SHP77 treated with DMSO at 0.1 percent for 48 hours (cell line): ENCODE measurements at regions not wholly inside any gene's neighbourhood (a gene's known extent, or its start where the extent isn't known, plus 50 kb on each side); places are given as distances from the start of the nearest gene placed in this dataset.

Experiments used
- DNase-seq: peaks from one replicate; lab custom pipeline; 2025; lab: John Stamatoyannopoulos, UW

DNA sequence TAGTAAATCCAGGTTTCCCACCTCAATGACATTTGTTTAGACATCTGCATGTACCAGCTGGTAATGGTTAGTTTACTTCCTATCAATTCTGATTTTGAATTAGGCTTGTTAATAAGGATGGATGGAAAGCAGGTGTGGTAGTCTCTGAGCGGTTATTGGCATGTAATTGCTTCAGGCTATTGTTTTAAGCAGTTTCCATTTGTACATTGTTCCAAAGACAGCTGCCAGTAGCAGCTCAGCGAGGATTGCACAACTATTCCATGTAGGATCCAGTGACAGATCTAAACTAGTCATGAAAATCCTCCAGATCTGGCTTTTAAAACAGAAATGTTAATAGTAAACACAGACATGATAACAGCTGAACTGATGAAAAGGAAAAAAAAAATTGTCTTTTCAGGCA lies 436.0 kb upstream of the ADARB2 start:
- no peak for DNase-seq

DNA sequence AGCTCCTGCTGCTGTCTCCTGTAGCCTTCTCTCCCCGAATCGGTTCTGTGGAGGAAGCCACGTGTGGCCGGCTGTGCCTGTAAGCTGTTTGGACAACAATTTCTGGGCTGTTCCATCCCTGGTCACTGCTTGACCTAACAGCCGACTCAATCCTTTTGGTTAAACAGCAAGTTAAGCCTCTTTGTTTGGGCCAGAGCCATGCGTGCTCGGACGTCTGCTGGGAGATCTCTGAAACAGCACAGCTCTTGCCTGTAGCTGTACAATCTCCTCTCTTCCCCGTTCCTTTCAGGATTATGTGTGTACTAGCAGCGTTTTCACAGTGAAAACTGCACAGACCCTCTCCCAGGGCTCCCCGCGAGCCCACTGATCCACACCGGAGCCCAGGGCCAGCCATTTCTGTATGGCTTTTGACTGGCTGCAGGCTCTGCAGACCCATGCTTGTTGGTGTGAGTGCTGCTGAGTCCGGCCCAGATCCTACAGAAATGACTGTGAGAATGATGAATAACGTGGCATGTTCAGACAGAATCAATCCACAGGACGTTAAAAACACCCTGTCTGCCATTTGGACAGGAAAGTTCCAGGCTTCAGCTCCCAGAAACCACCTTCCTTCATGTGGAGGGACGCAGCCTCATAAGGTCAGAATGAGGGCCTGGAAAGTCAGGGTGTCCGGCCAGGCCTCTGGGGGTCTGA lies 428.6 kb upstream of the ADARB2 start:
- DNase-seq = no peak

DNA sequence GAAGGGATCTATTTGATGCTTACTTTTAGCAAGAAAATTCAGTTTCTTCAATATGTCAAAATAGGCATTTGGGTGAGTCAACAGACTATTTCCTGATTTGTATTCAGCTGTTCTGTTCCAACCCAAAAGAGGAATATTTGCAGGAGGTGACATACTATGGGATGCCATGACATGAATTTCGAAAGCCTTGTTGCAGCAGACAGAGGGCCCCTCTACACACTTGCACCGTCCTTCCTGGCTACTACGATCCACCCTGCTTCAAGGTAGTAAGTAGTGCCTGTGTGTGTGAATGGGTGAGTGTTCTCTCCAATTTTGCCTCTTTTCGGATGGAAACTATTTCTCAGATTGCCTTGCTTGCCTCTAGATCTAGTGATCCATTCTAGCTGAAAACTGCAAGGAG lies 413.0 kb upstream of the ADARB2 start:
- no peak for DNase-seq

DNA sequence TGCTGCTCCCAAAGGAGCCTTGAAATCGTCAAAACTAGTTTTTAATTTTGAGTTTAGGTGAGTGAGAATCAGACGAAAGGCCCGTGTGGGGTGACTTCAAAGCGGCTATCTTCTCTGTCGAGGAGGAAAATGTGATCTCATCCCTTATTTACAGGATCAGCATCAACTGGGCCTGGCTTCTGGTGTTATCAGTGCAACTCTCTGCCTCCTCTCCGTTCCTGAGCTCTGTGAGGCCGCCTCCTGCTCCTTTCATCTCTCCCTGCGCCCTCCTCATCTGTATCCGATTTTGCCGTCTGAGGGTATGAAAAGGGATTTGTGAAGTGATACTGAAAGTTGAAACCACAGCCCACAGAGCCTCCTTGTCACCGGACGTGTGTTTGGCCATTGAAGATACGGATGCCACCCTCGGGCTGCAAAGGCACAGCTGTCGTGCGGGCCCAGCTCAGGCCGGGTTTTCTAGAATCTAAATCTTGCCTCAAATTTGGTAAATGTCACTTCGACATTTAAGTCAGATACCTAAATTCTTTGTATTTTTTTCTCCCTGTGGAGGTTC lies 408.7 kb upstream of the ADARB2 start:
- no peak for DNase-seq

DNA sequence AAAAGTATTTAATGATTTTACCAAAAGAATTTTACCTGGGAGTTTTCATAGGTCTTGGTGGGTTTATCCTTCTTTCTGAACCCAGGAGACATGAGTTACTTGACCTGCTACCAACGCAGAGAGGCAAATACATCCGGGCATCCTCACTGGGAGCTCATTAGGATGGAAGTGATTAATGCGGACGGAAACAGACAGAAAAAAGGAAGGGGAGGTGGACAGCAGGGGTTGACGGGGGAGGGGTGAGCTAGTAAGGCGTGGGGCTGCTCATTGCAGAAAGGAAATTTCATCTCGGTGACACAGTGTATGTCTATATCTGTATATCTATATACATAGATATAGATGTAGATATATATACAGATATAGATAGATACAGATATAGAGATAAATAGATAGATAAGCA lies 408.2 kb upstream of the ADARB2 start:
- no peak for DNase-seq

DNA sequence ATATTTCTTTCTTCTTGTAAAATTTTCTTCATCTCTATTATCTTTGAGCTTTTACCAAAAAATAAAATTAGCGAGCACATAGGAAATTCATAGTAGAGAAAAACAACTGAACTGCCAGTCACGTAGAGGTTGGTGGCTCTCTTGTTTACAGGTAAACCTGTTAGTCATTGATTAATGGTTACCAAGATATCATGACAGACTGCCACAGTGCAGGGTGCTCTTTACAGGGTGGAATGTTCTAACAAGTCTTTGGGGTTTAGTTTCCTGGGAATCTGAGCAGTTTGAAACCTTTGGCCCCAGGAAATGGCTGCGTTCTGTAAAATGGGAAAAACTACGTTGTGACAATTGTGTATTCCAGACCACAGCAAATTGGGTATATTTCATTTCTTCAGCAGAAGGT lies 407.3 kb upstream of the ADARB2 start:
- no peak for DNase-seq

DNA sequence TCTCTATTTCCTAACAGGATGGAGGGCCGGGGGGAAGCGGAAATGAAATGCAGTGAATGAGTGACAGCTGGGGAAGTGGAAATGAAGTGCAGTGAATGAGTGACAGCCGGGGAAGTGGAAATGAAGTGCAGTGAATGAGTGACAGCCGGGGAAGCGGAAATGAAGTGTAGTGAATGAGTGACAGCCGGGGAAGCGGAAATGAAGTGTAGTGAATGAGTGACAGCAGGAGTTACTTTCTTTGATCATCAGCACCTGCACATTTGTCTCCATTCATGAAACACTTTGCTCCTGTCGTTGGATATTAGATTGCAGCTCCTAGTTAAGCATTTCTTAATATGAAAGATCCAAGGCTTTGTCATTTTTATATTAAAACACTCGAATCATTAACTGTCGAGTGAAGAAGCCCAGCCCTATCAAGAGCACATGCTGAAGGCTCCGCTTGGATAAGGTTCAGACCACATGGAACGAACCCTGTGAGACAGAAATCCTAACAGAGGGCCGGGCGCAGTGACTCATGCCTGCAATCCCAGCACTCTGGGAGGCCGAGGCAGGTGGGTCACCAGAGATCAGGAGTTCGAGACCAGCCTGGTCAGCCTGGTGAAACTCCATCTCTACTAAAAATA lies 406.0 kb upstream of the ADARB2 start:
- DNase-seq = no peak

DNA sequence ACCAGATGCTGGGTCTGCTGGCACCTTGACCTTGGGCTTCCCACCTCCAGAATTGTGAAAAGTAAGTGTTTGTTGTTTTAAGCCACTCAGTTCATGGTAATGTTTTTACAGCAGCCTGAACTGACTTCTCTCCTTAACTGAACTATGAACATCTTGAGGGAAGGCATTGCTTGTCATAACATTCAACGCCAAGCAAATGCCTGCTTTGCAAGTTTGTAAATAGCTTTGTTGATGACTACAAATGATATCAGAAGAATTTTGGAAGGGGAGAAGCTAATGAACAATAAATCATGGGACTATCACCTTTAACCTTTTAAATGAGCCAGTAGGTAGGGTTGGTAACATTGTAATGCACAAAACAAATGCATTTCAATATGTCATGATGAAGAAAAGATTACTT lies 402.4 kb upstream of the ADARB2 start:
- DNase-seq = no peak

DNA sequence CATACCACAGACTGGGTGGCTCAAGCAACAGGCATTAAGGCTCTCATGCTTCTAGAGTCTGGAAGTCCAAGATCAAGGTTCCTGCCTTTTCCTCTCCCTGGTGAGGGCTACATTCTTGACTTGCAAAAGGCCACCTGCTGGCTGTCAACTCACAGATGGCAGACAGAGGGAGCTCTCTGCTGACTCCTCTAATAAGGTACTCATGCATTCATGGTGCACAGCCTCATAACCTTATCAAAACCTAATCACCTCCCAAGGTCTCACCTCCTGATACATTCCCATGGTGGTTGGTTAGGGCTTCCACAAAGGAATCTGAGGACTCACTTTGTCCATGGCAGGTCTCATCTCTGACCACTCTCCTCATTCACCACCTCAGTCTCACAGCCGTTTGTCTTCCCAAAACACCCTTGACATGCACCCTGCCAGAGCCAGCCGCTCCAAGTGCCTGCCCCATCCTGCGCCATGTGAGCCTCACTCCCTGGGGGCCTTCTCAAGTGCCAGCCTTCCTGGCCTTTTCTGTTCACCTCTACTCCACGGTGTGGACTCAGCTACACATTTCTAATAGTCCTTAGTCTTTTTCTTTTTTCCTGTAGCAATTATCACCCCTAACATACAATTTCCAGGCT lies 400.3 kb upstream of the ADARB2 start:
- DNase-seq = no peak

DNA sequence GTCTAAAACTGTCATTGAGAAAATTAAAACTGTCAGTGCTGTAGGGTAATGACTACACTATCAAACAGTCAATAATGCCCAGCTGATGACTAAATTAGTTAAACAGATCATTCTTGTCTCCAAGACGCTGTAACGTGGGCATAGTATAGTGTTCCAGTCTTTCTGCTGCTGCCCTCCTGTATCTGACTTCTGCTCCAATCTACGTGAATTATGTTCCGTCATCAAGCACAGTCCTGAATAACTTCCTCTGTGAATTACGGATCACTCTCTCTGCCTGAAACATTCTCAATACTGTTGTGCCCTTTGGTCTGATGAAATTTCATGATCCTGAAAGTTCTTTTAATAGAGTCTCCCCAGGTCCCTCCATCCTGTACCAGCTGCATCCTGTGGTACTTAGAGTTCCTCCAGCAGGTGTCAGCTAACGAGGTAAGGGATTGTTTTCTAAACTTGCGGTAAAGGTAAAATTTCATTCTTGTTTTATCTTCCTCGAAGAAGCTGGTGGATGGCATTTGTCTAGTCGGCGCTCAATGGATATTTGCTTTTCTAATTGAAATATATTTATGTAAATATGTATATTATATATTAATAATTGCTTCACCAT lies 393.5 kb upstream of the ADARB2 start:
- DNase-seq = no peak

DNA sequence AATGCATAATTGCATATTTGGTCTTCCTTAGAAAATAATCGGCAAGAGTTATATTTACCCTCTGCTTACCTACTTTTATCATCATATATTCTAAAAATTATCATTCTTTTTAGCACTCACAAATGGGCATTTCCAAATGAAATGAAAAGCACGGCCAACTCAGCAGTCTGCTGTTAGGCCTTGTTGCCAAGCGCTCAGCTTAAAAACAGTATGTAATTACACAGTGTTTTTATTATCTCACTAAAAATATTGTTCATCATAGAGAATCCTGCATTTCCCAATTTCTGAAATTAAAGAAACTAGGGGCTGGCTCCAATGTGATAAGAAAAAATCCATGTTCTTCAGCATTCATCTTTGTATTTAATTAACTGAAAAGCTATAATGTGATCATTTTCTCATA lies 391.7 kb upstream of the ADARB2 start:
- no peak for DNase-seq

DNA sequence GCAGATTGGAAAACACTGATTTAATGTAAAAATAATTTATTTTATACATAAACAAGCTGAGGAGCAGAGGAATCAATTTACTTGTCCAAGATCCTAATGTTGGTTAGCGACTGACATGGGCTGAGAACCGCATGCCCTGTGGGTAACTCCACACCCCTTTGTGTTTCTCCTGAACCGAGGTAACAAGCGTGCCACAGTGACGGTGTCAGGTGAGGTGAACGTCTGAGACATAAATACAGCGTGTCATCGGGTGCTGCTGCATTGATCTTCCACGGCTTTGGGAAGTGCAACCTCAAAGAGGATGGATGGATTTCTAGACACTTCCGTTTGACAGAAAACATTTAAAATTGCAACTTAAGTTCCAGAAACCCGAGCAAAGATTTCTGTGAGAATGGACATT lies 386.8 kb upstream of the ADARB2 start:
- DNase-seq = no peak

DNA sequence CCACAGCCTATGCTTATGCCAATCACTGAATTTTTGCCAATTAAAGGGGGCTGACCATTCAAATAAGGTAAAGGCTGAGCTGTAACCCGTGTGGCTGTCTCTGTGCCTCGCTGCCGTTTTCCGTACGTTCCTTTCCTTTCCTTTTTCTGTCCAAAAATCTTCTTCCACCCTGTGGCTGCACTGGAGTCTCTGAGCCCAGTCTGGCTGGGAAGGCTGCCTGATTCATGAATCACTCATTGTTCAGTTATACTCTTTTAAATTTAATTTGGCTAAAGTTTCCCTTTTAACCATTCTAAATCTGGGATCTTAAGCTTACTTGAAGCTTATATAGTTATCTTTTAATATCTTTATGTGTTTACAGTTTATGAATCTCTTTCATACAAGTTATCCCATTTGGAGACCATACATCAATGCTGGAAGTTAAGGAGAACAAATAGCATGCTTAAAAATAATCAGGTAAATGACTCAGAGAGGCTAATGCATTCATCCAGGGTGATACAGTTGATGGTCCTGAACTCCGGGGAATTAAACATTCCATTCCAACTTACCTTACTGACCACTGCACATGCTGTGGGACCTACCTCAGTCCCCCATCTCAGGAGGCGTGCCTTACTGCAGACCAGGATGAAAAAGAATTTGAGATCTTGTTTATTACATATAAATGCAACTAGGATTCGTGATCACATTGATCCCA lies 385.3 kb upstream of the ADARB2 start:
- no peak for DNase-seq

DNA sequence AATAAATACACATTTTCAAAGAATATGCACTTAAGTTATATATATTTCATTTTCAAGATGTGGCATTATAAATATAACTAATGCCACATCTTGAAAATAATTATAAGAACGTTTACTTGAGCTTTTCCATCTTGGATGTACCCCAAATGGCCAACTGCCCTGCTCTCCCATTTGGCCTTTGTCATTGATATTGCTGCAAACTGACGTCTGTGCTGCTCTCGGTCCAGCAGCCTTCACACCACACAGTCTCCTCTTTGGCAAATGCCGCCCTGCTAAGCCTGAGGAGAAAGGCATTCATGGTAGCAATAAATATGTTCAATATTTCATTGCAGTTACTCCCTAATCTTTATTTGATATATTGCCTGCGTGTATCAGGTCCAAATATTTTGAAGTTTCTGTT lies 384.6 kb upstream of the ADARB2 start:
- DNase-seq = no peak

DNA sequence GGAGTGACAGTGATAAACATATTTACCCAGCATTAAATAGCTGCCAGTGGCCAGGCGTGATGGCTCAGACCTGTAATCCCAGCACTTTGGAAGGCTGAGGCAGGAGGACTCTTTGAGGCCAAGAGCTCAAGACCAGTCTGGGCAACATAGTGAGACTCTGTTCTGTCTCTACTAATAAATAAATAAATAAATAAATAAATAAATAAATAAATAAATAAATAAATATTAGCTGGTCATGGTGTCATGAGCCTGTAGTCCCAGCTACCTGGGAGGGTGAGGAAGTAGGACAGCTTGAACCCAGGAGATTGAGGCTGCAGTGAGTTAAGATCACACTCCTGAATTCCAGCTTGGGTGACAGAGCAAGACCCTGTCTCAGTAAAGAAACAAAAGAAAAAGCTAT lies 384.0 kb upstream of the ADARB2 start:
- DNase-seq = no peak

DNA sequence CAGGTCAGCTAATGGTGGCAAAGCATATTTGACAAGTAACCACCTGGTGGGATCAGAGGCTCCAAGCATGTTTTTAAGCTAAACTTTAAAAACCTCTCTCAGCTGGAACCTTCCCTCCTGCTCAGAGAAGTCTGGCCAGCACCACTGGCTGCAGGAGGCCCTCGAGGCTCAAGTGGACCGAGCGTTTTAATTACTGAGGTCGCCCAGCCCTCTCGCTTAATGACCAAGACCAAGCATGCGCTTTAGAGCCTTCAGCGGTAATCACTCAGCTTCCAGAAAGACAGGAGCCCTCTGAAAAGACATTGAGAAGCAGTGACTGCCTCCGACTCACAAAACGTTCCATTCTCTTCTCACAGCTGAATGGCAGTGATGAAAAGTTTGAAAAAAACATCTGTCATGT lies 383.4 kb upstream of the ADARB2 start:
- no peak for DNase-seq

DNA sequence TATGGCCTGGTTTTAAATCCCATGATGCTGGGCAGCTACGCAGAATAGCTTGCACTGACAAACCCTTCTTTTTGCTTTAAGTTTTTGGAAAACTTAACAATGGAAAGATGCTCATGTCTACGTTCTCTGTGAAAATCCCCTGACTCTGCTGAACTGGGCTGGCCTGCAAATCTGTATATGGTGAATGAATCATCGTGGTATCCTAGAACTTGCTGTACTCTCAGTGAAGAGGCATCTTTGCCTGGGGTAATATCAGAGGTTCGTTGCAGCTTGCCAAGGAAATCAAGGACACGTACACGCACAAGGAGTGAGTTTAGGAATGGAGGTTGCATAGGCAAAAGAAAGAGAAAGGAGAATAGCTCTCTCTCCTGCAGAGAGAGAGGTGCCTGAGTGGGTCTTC lies 382.0 kb upstream of the ADARB2 start:
- DNase-seq = no peak

DNA sequence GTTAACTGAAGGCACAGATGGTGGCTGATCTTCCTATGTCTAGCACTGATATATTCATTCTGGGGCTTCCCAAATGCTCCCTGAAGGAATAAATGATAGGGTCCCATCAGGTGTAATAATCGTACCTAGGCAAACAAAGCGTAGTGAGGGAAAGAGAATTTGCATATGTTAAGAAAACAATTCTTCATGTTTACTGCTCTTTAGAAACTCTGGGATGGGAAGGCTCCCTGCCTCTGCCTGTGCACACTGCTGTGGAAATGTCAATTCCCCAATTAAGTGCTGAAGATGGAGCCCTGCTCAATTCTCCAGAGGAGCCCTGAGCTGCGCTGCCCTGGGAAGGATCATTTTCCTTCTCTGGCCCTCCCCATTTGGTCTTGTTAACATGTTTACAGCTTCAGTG lies 380.9 kb upstream of the ADARB2 start:
- no peak for DNase-seq

DNA sequence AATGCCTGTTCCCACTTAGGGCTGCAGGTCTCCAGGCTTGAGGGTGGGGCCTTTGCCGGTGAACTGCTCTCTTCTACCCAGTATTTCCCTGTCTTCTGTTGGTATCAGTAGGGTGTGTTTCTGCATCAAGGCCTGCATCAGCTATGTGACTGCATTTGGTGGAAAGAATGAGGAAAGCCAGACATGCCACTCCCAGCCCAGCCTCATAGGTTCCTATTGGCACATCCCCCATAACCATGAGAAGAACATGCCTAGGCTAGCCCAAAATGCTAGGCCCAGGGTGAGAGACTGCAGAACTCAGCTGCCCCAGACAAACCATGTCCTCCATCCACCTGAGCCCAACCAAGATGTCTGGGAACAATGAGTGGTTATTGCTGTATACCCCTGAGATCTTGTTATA lies 380.3 kb upstream of the ADARB2 start:
- no peak for DNase-seq

DNA sequence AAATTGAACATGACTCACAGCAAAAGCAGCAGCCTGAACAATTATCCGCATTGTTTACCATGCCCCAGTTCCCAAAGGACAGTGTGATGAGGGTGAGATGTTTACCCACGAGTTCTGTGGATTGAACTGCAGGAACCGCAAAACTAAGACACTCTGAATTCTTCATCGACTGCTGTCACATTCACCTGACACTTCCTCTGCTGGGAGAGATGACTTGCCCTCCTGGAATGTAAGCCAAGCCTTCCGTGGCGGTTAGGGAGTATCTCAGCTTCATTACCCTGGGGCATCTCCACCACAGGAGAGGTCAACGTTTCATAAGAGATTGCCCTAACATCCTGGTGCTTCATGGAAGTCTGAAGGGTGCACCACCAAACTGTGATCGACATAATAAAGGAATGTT lies 374.6 kb upstream of the ADARB2 start:
- no peak for DNase-seq

DNA sequence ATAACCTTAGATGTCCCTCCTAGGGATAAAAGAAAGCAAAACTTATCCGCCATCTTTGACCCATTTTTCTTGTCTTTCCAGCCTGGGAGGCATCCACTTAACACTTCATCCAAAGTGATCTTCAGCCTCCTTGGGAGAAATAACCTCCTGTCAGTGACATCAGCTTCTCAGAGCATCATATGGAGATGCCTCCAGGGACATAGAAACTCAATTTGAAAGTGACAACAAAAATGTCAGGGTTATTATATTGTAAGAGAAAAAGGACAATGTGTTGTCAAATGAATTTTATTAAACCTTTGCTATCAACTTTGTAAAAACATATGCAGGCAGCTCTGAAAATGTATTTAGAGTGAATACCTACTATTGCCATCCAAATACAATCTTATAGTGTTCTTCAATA lies 371.2 kb upstream of the ADARB2 start:
- DNase-seq = no peak

DNA sequence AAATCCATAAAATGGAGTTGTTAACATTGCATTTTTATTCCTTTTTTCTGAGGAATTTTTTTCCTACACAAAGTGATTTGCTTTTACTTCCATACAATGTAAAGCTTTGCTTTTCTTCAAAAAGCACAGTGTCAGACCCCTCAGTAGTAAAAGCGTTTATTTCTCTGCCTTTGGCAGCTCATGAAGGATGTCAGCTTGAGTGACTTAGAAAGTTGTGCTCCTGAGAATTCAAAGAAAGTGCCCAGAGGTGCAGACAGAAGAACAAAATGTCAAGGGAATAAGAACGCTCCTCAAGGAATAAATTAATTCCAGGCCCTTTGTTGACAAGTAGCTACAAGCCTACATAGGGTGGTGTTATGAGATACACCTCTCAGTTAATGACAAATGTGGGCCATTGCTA lies 369.3 kb upstream of the ADARB2 start:
- DNase-seq = no peak

DNA sequence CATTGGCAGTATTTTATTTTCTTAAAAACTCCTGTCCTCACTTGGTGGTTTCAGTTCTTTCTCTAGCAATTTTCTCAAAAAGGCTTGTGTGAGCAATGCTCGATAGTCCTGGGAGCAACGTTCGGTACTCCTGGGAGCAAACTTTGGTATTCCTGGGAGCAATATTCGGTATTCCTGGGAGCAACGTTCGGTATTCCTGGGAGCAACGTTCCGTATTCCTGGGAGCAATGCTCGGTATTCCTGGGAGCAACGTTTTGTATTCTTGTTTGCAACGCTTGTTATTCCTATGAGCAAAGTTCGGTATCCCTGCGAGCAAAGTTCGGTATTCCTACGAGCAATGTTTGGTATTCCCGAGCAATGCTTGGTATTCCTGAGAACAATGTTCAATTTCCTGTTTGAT lies 362.0 kb upstream of the ADARB2 start:
- DNase-seq = no peak
